HEK293 (cell line): ENCODE measurements at regions not wholly inside any gene's neighbourhood (a gene's known extent, or its start where the extent isn't known, plus 50 kb on each side); places are given as distances from the start of the nearest gene placed in this dataset.

Source experiments
- ATF2 ChIP-seq: fragments of 450-650 bp; formaldehyde crosslinking; IDR thresholded peaks from 2 replicates; pipeline ENCODE4 v1.5.1; 2016; ENCODE audit warnings: missing biosample characterization, missing genetic modification characterization, low read depth
- CTCF ChIP-seq: fragments of 450-650 bp; formaldehyde crosslinking; IDR thresholded peaks from 2 replicates; pipeline ENCODE4 v1.5.1; 2016; ENCODE audit warnings: missing biosample characterization, missing genetic modification characterization
- ZBTB26 ChIP-seq: fragments of 450-650 bp; formaldehyde crosslinking; optimal IDR thresholded peaks from 2 replicates; pipeline ENCODE3; 2016; ENCODE audit warnings: missing biosample characterization, mild to moderate bottlenecking, missing genetic modification characterization
- ZNF639 ChIP-seq: fragments of 450-650 bp; formaldehyde crosslinking; IDR thresholded peaks from 2 replicates; pipeline ENCODE4 v1.5.1; 2016; ENCODE audit warnings: missing biosample characterization, missing genetic modification characterization

GRCh38 chr10:44476409-44477045 is 91.6 kb upstream of the CXCL12 start:
- no peak for TF ChIP-seq CTCF (tag by site-specific recombination)
- TF ChIP-seq ATF2 (tag by site-specific recombination): no peak
- TF ChIP-seq ZBTB26 (tag by site-specific recombination): no peak
- no peak for TF ChIP-seq ZNF639 (tag by site-specific recombination)
